ENCODE measurements at regions not wholly inside any gene's neighbourhood (a gene's known extent, or its start where the extent isn't known, plus 50 kb on each side); places are given as distances from the start of the nearest gene placed in this dataset.

DNA sequence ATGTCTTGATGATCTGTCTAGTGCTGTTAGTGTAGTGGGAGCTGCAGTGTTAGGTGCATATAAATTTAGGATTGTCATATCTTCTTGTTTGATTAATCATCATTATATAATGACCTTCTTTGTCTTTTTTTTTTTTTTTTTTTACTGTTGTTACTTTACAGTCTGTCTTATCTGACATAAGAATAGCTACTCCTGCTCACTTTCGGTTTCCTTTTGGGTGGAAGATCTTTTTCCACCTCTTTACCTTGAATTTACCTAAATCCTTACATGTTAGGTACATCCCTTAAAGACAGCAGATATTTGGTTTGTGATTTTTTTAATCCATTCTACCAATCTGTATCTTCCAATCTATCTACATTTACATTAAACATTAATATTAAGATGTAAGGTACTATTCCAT, 113.6 kb upstream of the PCLO start:
- no peak for TF ChIP-seq EZH2 (IDR thresholded peaks at IDR 0.05; ENCODE audit: low read depth)
- TF ChIP-seq, protein P1, sequence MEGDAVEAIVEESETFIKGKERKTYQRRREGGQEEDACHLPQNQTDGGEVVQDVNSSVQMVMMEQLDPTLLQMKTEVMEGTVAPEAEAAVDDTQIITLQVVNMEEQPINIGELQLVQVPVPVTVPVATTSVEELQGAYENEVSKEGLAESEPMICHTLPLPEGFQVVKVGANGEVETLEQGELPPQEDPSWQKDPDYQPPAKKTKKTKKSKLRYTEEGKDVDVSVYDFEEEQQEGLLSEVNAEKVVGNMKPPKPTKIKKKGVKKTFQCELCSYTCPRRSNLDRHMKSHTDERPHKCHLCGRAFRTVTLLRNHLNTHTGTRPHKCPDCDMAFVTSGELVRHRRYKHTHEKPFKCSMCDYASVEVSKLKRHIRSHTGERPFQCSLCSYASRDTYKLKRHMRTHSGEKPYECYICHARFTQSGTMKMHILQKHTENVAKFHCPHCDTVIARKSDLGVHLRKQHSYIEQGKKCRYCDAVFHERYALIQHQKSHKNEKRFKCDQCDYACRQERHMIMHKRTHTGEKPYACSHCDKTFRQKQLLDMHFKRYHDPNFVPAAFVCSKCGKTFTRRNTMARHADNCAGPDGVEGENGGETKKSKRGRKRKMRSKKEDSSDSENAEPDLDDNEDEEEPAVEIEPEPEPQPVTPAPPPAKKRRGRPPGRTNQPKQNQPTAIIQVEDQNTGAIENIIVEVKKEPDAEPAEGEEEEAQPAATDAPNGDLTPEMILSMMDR (conservative IDR thresholded peaks at IDR 0.05), result no peak
